G401 (cell line): ENCODE measurements at regions not wholly inside any gene's neighbourhood (a gene's known extent, or its start where the extent isn't known, plus 50 kb on each side); places are given as distances from the start of the nearest gene placed in this dataset.

Experiments used
- DNase-seq: peaks from one replicate; pipeline ENCODE4 v3.0.0-alpha.2; 2015; ENCODE audit warnings: low spot score
- in situ Hi-C: cut with HindIII; loops from 2 replicates; pipeline ENCODE4 v1.10.0; 2016; ENCODE audit warnings: low sequenced_read_pairs, mixed read lengths

DNA sequence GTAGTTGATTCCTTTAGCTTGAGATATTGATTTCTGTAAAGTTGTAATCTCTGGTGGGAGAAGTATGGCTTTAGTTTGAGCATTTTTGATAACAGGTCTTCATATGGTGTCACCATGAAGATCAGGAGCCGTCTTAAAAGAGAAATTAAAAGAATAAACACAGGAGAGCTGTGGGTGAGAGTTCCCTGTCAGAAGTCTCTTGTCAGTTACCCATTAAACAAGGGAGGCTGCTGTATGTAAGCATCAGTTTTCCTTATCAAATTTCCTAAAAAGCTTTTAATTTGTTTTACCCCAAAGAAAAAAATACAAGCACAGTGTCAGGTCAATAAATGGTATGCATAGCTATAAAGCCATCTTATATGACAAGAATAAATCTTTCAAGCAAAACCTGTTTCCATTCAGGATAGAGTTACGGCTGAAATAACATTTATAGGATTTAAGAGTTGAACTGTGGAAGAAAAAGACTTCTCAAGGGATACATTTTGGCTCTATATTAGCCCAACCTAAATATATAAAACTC lies 767.5 kb downstream of the JRKL start:
- in situ Hi-C loops = no loop called here
- no peak for DNase-seq

DNA sequence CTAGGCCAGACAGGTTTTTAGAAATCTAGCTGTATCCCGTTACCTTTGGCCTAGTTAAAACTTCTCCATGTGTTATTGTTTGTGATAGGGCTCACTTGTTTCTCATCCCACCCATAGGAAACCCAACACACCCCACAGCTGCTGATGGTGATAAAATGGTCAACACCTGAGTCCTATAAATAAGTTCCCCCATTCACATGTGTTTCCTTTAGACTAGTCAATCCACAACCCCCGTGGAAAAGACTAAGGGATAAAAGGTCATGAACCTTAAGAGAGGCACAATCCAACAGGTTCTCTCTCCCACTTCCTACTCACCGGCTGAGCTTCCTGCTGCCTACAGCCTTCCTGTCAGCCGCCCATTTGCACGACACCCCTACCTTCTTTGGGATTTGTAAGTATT lies 768.4 kb downstream of the JRKL start:
- in situ Hi-C loops = no loop called here
- no peak for DNase-seq

DNA sequence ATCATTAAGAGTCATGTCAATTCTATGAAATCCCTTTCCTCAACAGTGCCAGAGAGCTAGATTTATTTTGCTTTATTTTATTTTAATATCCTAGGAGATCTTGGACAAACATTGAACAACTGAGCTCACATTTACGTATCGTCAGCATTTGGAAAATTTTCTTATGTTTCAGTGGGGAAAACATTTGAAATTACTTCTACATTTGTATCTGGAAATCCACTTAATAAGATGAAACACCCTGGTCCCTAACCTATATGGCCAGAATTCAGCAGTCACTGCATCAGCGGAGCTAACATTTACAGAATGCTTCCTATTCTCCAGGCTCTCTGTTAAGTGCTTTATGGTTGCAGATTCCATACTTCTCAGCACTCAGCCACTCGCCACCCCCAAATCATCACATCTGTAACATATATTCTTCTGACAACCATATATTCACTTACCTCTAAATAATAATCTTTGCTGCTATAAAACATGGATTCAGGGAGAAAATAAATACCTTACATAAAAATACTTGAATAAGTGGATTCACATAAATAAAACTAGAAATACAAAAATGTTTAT lies 773.9 kb downstream of the JRKL start:
- no peak for DNase-seq
- in situ Hi-C loops = no loop called here

DNA sequence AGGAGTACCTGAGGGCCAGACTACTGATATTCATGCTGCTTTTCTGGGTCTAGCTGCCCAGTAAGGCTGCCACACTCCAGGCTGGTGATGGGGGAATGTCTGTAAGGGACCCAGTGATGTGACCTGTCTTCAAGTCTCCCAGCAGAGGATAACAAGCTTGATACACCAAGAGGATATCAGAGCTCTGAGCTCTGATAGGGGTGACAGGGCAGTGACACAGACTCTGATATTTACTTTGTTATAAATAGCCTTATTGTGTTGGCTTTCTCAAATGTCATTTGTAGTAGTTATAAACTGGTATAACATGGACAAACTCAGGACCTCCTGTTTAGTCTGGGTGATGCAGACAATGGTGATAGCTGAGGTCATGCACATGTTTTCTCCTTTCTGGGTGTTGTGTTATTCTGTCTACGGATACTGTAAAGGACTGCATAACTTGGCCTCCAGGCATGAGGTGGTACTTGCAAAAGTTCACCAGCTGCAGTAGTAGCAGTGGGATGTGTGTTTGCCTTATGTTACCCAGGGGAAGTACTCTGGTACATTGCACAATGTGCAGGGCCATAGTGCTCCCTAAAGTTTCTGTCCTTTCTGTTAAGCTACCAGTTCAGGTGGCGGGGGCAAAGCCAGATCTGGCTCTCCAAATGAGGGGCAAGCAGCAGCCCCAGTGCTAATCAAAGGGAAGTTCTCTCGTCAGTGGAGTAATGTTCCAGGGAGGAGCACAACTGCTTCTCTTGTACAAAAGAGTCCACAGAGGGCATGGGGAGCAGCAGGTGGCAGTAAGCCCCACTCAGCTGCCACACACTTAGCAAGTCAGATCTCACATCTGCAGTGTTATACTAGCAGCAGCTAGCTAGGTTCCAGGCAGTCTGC lies 812.2 kb downstream of the JRKL start:
- in situ Hi-C loops = no loop called here
- no peak for DNase-seq

- DNase-seq = no peak
- in situ Hi-C loops = no loop called here
These were observed 812.9 kb downstream of the JRKL start for GRCh38 chr11:97202613-97203292.

DNA sequence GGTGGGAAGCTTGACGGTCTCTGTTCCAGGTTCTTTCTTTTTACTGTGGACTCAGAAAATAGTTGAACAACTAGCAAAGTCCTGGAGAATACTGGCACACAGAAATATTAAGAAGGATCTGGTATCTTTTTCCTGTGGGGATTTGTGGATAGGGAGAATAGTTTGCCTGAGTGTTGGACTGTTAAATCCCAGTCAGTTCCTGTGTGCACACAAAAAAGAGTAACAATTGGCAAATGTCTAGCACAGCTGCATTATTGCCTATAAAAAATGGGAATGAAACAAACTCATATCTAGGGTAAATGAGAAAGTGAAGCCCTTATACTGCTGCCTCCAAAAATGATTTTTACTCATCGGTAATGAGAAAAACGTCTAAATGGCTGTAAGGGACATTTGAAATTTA lies 828.2 kb downstream of the JRKL start:
- DNase-seq = no peak
- in situ Hi-C loops = no loop called here

GRCh38 chr11:97223647-97224046 lies 833.8 kb downstream of the JRKL start:
- no peak for DNase-seq
- in situ Hi-C loops = no loop called here

- DNase-seq = no peak
- in situ Hi-C loops = no loop called here
These were observed 834.6 kb downstream of the JRKL start for GRCh38 chr11:97224396-97224795.

GRCh38 chr11:97225794-97226193 lies 836.0 kb downstream of the JRKL start:
- DNase-seq = no peak
- in situ Hi-C loops = no loop called here

DNA sequence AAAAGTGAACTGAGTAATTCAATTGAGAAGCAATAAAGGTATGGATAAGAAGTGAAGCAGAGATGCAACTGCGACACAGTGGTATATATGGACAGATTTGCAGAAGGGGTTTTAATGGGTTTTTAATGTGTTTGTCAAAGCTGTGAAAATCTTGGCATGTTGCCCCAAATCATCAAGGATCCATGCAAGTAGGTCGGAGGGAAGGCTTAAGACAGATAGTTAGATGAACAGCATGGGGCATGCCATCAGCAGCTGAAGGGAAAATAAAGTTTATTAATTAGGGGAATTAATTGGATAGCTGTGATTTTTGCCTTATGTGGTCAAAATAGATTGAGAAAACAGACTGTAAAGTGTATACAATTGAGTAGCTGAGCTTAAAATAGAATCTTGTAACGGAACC lies 840.1 kb downstream of the JRKL start:
- in situ Hi-C loops = no loop called here
- peak; percentile 1 for DNase-seq

DNA sequence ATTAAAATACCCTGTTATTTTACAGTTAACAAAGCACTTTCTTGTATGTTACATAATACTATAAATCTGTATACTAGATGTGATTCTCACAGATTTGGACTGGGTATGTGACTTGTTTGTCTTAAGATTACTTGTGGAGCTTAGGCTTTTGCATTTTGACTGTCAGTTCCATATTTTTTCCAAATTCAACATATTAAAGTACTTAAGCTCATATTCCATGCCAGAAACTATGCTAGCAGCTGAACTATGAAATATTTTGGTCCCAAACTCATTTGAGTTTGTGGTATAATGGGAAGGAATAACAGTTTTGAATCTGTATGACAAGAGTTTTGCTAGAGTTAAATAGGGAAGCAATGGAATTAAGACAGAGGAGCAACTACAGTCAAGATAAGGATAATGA lies 841.4 kb downstream of the JRKL start:
- DNase-seq = no peak
- in situ Hi-C loops = no loop called here

DNA sequence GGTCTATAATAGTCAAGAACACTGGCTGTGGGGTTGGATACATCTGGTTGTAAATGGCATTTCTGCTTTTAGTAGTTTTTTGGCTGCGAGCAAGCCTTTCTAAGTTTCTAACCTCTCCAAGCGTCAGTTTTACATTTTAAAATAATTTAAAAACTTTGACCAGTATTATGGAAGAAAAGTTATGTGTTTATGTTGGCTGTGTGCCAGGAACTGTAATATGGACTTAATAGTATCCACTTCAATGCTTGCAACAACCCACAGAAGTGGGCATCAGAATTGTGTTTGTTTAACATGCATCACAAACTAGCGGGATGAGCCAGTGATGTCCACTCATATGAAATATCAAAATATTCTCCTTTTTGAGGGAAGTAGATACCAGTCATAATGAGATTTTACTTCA lies 844.2 kb downstream of the JRKL start:
- in situ Hi-C loops = no loop called here
- DNase-seq = no peak

GRCh38 chr11:97237151-97237550 lies 847.3 kb downstream of the JRKL start:
- in situ Hi-C loops = no loop called here
- DNase-seq = no peak

- no peak for DNase-seq
- in situ Hi-C loops = no loop called here
These were observed 857.8 kb downstream of the JRKL start for GRCh38 chr11:97247601-97248000.

- in situ Hi-C loops = no loop called here
- DNase-seq = no peak
These were observed 865.0 kb downstream of the JRKL start for GRCh38 chr11:97254790-97255189.

DNA sequence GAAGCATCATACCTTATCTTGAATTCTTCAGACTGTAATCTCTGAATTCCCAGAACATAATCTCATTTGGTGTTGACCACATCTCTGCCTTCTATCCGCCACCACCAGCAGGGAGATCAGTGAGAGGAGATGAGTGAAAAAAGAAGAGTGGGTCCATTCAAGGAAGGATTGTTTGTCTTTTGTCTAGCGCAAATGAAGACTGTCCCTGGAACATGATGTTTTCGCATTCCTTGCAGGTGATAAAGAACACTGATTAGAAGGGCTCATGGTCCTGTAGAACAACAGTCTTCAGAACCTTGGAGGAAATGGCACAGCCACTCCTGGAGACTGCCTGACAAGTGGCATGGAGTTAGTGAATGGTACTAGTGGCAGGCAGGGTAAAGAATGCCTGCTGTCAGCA lies 869.6 kb downstream of the JRKL start:
- in situ Hi-C loops = no loop called here
- no peak for DNase-seq

DNA sequence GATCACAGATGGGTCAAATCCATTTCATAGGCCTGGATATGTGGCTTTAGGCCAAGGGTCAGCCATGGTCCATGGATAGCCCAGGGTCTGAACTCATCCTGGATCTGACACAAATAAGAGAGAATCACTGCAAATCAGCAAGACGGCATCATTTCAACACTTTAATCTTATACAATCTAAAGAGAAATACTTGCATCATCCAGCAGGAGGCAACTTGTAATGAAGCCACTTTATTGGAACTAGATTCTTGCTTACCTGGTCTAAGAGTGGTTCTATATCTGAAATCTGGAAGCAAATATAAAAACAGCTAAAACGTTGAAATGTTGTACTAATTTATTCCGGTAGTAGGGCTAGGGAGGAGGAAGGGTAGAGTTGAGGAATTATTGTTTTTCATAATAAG lies 870.1 kb downstream of the JRKL start:
- DNase-seq = no peak
- in situ Hi-C loops = no loop called here

- DNase-seq = no peak
- in situ Hi-C loops = no loop called here
These were observed 873.5 kb downstream of the JRKL start for GRCh38 chr11:97263183-97263858.

DNA sequence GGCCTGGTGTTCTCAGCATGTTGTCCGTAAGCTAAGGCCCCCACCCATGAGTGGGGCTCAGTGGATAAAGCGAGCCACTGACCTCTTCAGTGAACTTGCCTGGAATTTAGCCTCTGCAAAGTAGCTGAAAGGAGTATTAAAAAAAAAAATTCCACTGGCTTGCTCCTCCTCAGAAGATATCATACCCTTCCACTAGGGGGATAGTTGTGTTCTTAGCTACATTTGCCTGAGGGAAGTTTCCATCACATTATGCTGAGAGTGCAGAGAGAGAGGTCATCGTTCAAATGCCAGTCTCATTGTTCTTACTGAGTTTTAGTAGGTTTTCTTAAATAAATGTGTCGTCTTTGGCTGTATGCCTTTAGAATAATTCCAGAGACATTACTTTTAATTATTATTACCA lies 879.7 kb downstream of the JRKL start:
- no peak for DNase-seq
- in situ Hi-C loops = no loop called here

- DNase-seq = no peak
- in situ Hi-C loops = no loop called here
These were observed 889.5 kb downstream of the JRKL start for GRCh38 chr11:97279341-97279740.
